ENCODE measurements at regions not wholly inside any gene's neighbourhood (a gene's known extent, or its start where the extent isn't known, plus 50 kb on each side); places are given as distances from the start of the nearest gene placed in this dataset.

- TF ChIP-seq CTCF (IDR thresholded peaks at IDR 0.05) (no peak), POLR2A (IDR thresholded peaks at IDR 0.05) (no peak)
Observed at GRCh38 chr14:83994020-83994419, 1535.9 kb upstream of the FLRT2 start.
